ENCODE measurements at regions not wholly inside any gene's neighbourhood (a gene's known extent, or its start where the extent isn't known, plus 50 kb on each side); places are given as distances from the start of the nearest gene placed in this dataset.

- 62 to 76% methylated on average over 1 of the region's 1 CpG for WGBS, 2 donors
- Histone ChIP-seq H3K4me3 (no peak overlapping the region), H3K36me3 (replicated peaks in 1 of 2; ENCODE audit: insufficient read depth in 1 of 2, low read depth in 2 of 2) (no peaks in the 10 kb centered on the region), H3K4me1 (no peaks in the 10 kb centered on the region), H3K27ac (no peak overlapping the region), H3K27me3 (no peaks in the 10 kb centered on the region), H3K9me3 (no peaks in the 10 kb centered on the region)
- intact Hi-C loops (cut with DNase I) = no loop called here
- no peak for ATAC-seq
- TF ChIP-seq POLR2A (IDR thresholded peaks at IDR 0.05) = no peak
- TF ChIP-seq, protein P1, sequence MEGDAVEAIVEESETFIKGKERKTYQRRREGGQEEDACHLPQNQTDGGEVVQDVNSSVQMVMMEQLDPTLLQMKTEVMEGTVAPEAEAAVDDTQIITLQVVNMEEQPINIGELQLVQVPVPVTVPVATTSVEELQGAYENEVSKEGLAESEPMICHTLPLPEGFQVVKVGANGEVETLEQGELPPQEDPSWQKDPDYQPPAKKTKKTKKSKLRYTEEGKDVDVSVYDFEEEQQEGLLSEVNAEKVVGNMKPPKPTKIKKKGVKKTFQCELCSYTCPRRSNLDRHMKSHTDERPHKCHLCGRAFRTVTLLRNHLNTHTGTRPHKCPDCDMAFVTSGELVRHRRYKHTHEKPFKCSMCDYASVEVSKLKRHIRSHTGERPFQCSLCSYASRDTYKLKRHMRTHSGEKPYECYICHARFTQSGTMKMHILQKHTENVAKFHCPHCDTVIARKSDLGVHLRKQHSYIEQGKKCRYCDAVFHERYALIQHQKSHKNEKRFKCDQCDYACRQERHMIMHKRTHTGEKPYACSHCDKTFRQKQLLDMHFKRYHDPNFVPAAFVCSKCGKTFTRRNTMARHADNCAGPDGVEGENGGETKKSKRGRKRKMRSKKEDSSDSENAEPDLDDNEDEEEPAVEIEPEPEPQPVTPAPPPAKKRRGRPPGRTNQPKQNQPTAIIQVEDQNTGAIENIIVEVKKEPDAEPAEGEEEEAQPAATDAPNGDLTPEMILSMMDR (IDR thresholded peaks at IDR 0.05) = no peak
- DNase-seq = no peak
These were observed 136.8 kb upstream of the EPHA4 start for GRCh38 chr2:221708902-221709301.

- no peaks in the 10 kb centered on the region for H3K36me3 ChIP-seq (replicated peaks in 1 of 2; ENCODE audit: insufficient read depth in 1 of 2, low read depth in 2 of 2)
- H3K27me3 ChIP-seq = no peaks in the 10 kb centered on the region
- H3K9me3 ChIP-seq = no peaks in the 10 kb centered on the region
- 73 to 81% methylated on average over 6 of the region's 6 CpGs for WGBS, 2 donors
- DNase-seq (no peak), ATAC-seq (no peak)
- H3K27ac ChIP-seq = no peak overlapping the region
- no peaks in the 10 kb centered on the region for H3K4me1 ChIP-seq
- H3K4me3 ChIP-seq = no peak overlapping the region
- intact Hi-C loops (cut with DNase I) = no loop called here
- TF ChIP-seq, protein P1 (IDR thresholded peaks at IDR 0.05) = no peak
- no peak for TF ChIP-seq POLR2A (IDR thresholded peaks at IDR 0.05)
These were observed 133.2 kb upstream of the EPHA4 start for GRCh38 chr2:221705185-221705877.

GRCh38 chr2:221704442-221704841 is 132.3 kb upstream of the EPHA4 start:
- 68 to 74% methylated on average over 8 of the region's 8 CpGs for WGBS, 2 donors
- H3K27me3 ChIP-seq = no peaks in the 10 kb centered on the region
- H3K36me3 ChIP-seq (replicated peaks in 1 of 2; ENCODE audit: insufficient read depth in 1 of 2, low read depth in 2 of 2) = no peaks in the 10 kb centered on the region
- DNase-seq (no peak), ATAC-seq (no peak)
- TF ChIP-seq, protein P1 (IDR thresholded peaks at IDR 0.05) = no peak
- no peak for TF ChIP-seq POLR2A (IDR thresholded peaks at IDR 0.05)
- no peaks in the 10 kb centered on the region for H3K9me3 ChIP-seq
- intact Hi-C loops (cut with DNase I) = no loop called here
- H3K27ac ChIP-seq = no peak overlapping the region
- H3K4me1 ChIP-seq = no peaks in the 10 kb centered on the region
- H3K4me3 ChIP-seq = no peak overlapping the region

GRCh38 chr2:221693365-221693764 is 121.3 kb upstream of the EPHA4 start:
- H3K27ac ChIP-seq = no peak overlapping the region
- intact Hi-C loops (cut with DNase I) = no loop called here
- no peak for TF ChIP-seq POLR2A (IDR thresholded peaks at IDR 0.05)
- TF ChIP-seq, protein P1 (IDR thresholded peaks at IDR 0.05) = no peak
- no peak overlapping the region for H3K4me3 ChIP-seq
- H3K9me3 ChIP-seq = no peaks in the 10 kb centered on the region
- H3K36me3 ChIP-seq (replicated peaks in 1 of 2; ENCODE audit: insufficient read depth in 1 of 2, low read depth in 2 of 2) = no peaks in the 10 kb centered on the region
- no peak for DNase-seq
- WGBS, 2 donors = 73 to 80% methylated on average over 2 of the region's 2 CpGs
- no peak for ATAC-seq
- H3K4me1 ChIP-seq = no peaks in the 10 kb centered on the region
- H3K27me3 ChIP-seq = no peaks in the 10 kb centered on the region

- H3K27ac ChIP-seq = no peak overlapping the region
- intact Hi-C loops (cut with DNase I) = no loop called here
- no peaks in the 10 kb centered on the region for H3K36me3 ChIP-seq (replicated peaks in 1 of 2; ENCODE audit: insufficient read depth in 1 of 2, low read depth in 2 of 2)
- no peaks in the 10 kb centered on the region for H3K4me1 ChIP-seq
- H3K27me3 ChIP-seq = no peaks in the 10 kb centered on the region
- DNase-seq (no peak), ATAC-seq (no peak)
- H3K4me3 ChIP-seq = no peak overlapping the region
- 90 to 92% methylated on average over 1 of the region's 1 CpG for WGBS, 2 donors
- TF ChIP-seq POLR2A (IDR thresholded peaks at IDR 0.05) = no peak
- TF ChIP-seq, protein P1 (IDR thresholded peaks at IDR 0.05) = no peak
- H3K9me3 ChIP-seq = no peaks in the 10 kb centered on the region
These were observed 119.5 kb upstream of the EPHA4 start for GRCh38 chr2:221691571-221691970.
